Activated CD8-positive, alpha-beta T cell treated with anti-CD3 and anti-CD28 coated beads for 36 hours (primary cell): ENCODE measurements at regions not wholly inside any gene's neighbourhood (a gene's known extent, or its start where the extent isn't known, plus 50 kb on each side); places are given as distances from the start of the nearest gene placed in this dataset.

Source experiments
- ATAC-seq: fragments of 200-7000 bp; cut with Tn5 transposase; one replicate; pipeline ENCODE4 v1.10.0; 2021; ENCODE audit warnings: mild to moderate bottlenecking, moderate library complexity
- CTCF ChIA-PET: fragments of 350-600 bp; sonication (Branson Sonifier 250); formaldehyde crosslinking; loops from one replicate; lab custom pipeline; 2021; ENCODE audit warnings: antibody characterized with exemption; lab: Charles Lee
- POLR2A ChIA-PET: fragments of 350-600 bp; sonication (Branson Sonifier 250); formaldehyde crosslinking; loops from one replicate; lab custom pipeline; 2021; ENCODE audit warnings: antibody characterized with exemption; lab: Charles Lee
- DNase-seq: peaks from one replicate; pipeline ENCODE4 v3.0.0-alpha.2; 2020
- H3K27ac Mint-ChIP-seq: one replicate; pipeline ENCODE4 v1.8.0; 2021; ENCODE audit warnings: mild to moderate bottlenecking, mixed read lengths
- H3K27me3 Mint-ChIP-seq: one replicate; pipeline ENCODE4 v1.8.0; 2021; ENCODE audit warnings: mixed read lengths
- H3K36me3 Mint-ChIP-seq: one replicate; pipeline ENCODE4 v1.8.0; 2021; ENCODE audit warnings: low read depth, mixed read lengths
- H3K4me1 Mint-ChIP-seq: one replicate; pipeline ENCODE4 v1.8.0; 2021; ENCODE audit warnings: low read depth, mixed read lengths
- H3K4me3 Mint-ChIP-seq: one replicate; pipeline ENCODE4 v1.8.0; 2021; ENCODE audit warnings: mild to moderate bottlenecking, moderate library complexity, mixed read lengths
- H3K9me3 Mint-ChIP-seq: one replicate; pipeline ENCODE4 v1.8.0; 2021; ENCODE audit warnings: mixed read lengths
- CTCF ChIP-seq: fragments of 200-600 bp; IDR thresholded peaks from one replicate; pipeline ENCODE4 v1.8.0; 2022; ENCODE audit warnings: antibody characterized with exemption, mild to moderate bottlenecking
- intact Hi-C: fragments of 100-400 bp; cut with micrococcal nuclease; formaldehyde crosslinking; loops from one replicate; pipeline ENCODE4 v1.10.0; 2022

GRCh38 chr3:104856741-104857140 lies 510.0 kb upstream of the ALCAM start:
- no peak for TF ChIP-seq CTCF
- intact Hi-C loops, result no loop called here
- ATAC-seq, result no peak
- no peaks in the 10 kb centered on the region for H3K36me3 Mint-ChIP-seq
- POLR2A ChIA-PET, result no interaction called here
- H3K27ac Mint-ChIP-seq, result no peak overlapping the region
- CTCF ChIA-PET, result no interaction called here
- H3K4me1 Mint-ChIP-seq, result no peaks in the 10 kb centered on the region
- no peak for DNase-seq
- H3K9me3 Mint-ChIP-seq, result no peaks in the 10 kb centered on the region
- no peak overlapping the region for H3K4me3 Mint-ChIP-seq
- no peaks in the 10 kb centered on the region for H3K27me3 Mint-ChIP-seq

GRCh38 chr3:104868291-104868690 lies 498.4 kb upstream of the ALCAM start:
- Mint-ChIP-seq H3K4me3 (no peak overlapping the region), H3K36me3 (no peaks in the 10 kb centered on the region), H3K27me3 (no peaks in the 10 kb centered on the region), H3K4me1 (no peaks in the 10 kb centered on the region), H3K27ac (no peak overlapping the region), H3K9me3 (no peaks in the 10 kb centered on the region)
- no peak for DNase-seq
- ChIA-PET POLR2A (no interaction called here), CTCF (no interaction called here)
- TF ChIP-seq CTCF, result no peak
- no peak for ATAC-seq
- intact Hi-C loops, result no loop called here

DNA sequence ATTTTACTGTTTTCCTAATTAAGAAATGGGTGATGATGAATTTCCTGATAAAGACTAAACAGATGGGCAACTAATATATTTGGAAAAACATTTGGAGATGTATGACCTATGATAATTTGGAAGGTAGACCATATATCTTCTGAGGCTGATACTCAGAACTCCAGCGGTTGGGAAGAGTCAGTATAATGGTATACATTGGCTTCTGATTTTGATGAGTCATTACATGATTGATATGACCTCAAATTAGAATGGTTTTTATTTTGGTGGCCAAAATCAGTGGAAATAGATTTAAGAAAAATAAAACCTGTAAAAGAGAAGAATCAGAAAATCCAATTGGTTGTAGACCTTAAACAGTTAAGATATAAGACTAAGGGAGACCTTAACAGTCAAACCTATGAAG lies 496.4 kb upstream of the ALCAM start:
- CTCF ChIA-PET, result no interaction called here

DNA sequence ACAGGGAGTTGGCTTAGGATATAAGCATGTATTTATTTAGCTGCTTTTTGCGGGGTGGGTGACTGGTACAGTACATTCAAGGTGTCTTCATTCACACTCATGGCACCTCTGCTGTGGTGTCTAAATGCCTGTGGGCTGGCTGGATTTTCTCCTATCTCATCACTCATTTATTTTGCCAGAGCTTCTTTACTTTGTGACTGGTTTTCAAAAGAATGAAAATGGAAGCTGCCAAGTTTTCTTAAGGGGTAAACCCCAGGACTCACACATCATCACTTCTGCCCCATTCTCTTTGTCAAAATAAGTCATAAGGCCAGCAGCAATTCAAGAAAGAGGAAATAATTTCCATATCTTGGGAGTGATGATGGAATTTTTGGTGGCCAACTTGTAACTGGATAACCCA lies 493.4 kb upstream of the ALCAM start:
- no peaks in the 10 kb centered on the region for H3K36me3 Mint-ChIP-seq
- H3K9me3 Mint-ChIP-seq, result no peaks in the 10 kb centered on the region
- no peak for TF ChIP-seq CTCF
- ChIA-PET CTCF (no interaction called here), POLR2A (no interaction called here)
- H3K4me3 Mint-ChIP-seq, result no peak overlapping the region
- no peak overlapping the region for H3K27ac Mint-ChIP-seq
- no peaks in the 10 kb centered on the region for H3K27me3 Mint-ChIP-seq
- no peaks in the 10 kb centered on the region for H3K4me1 Mint-ChIP-seq
- intact Hi-C loops, result no loop called here
- no peak for ATAC-seq
- DNase-seq, result no peak

More for the DNA sequence above, 496.4 kb upstream of the ALCAM start:
- Mint-ChIP-seq H3K9me3 (no peaks in the 10 kb centered on the region), H3K27ac (no peak overlapping the region), H3K4me1 (no peaks in the 10 kb centered on the region), H3K27me3 (no peaks in the 10 kb centered on the region), H3K36me3 (no peaks in the 10 kb centered on the region), H3K4me3 (no peak overlapping the region)
- no peak for ATAC-seq
- TF ChIP-seq CTCF, result no peak
- POLR2A ChIA-PET, result no interaction called here
- intact Hi-C loops, result no loop called here
- DNase-seq, result no peak

GRCh38 chr3:104878395-104878794 lies 488.3 kb upstream of the ALCAM start:
- Mint-ChIP-seq H3K27me3 (no peaks in the 10 kb centered on the region), H3K9me3 (no peaks in the 10 kb centered on the region), H3K4me3 (no peak overlapping the region), H3K4me1 (no peaks in the 10 kb centered on the region), H3K27ac (no peak overlapping the region), H3K36me3 (no peaks in the 10 kb centered on the region)
- ChIA-PET CTCF (no interaction called here), POLR2A (no interaction called here)
- DNase-seq (no peak), ATAC-seq (no peak)
- intact Hi-C loops, result no loop called here
- TF ChIP-seq CTCF, result no peak
